HG03159 (cell line): ENCODE measurements at regions not wholly inside any gene's neighbourhood (a gene's known extent, or its start where the extent isn't known, plus 50 kb on each side); places are given as distances from the start of the nearest gene placed in this dataset.
A peak's percentile ranks its signal among the peaks of the same experiment; 100 is the strongest.

Experiments used
- ATAC-seq: cut with Tn5 transposase; IDR thresholded peaks from one replicate; pipeline ENCODE4 v1.9.1; 2021; ENCODE audit warnings: mild to moderate bottlenecking, moderate library complexity; ENCODE audit not compliant: unreplicated experiment

DNA sequence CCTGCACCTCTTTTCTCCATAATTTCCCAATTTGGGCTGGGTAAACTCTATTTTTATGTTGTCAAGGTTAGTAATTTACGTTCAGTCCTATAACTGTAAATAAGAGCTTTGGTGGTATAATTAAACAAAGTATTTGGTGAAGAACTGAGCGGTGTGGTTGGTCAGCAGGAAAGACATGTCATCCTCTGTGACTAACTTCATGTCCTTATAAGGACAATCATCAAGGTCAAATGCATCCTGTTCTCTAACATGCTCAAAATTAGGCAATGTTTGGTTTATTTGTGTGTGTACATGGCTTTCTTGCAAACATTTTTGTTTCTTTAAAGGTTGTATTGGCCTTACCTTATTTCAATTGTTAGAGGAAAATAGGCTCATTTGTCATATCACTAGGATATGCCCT is 121.5 kb upstream of the NABP1 start:
- no peak for ATAC-seq

DNA sequence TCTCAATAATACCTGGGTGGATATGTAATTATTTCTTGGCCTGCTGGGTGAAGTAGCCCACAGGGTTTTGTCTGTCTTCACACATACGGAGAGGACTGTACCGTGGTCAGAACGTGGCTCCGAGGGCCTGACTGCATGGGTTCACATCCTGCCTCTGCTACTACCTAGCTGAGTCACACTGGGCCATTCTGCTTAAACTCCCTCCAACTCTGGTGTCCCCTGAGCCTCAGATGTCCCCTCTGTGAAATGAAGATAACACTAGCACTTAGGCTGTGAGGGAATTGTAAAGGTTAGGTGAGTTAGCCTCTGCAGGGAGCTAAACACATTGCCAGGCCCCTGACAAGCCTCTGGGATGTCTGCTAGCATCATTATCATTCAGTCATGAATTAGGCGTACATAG is 120.1 kb upstream of the NABP1 start:
- no peak for ATAC-seq

DNA sequence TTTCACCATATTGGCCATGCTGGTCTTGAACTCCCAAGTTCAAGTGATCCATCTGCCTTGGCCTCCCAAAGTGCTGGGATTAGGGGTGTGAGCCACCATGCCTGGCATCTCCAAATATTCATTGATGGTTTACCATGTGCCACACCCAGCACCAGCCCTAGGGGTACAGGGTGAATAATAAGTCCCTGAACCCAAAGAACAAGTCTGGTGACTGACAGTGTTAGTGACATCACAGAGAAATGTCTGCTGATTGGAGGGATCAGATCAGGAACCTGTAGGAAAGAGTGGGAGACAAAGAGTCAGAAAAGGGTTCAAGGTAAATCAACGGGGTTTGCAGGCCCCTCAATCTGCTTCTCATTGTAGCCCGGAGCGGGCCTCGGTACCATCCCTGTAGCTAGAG is 118.4 kb upstream of the NABP1 start:
- no peak for ATAC-seq

DNA sequence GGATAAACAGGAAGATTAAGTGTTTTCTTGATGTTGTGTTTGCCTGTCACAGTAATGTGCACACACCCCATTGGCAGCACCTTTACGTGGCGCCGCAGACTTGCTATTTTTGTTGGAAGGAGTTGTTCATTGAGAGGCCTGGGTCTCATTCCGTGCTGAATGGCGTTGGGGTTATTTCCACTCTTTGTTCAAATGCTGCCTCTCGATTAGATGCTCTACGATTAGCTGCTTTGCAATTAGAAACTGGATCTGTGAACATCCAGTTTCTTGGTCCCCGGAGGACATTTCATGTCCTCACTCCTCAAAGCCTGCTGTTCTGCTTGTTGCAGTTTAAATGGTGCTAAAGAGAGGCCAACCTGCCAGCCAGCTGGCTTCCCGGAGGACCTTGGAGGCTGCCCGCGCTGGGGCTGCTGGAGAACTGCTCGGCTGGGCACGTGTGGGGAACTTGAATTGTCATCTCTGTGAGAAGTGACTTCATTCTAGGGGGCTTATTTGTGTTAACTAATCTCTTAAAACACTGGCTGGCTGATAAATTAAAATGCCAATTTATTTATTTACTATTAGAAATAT is 117.4 kb upstream of the NABP1 start:
- no peak for ATAC-seq

DNA sequence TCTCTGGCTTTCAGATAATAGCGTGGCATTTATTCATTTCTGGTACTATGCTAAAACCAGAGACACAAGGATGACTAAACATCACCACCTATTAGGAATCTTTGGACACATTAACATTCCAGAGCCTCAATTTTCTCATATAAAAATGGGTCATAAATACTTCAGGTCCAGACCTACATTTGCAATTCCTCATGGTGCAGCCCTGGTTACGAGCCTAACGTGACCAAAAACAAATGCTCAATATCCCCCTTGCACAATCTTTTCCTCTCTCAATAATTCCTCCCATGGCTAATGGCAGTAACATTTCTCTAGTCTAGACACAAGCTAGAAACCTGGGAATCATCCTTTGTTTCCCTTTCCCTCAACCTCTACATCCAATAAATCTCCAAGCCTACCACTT is 112.8 kb upstream of the NABP1 start:
- ATAC-seq, result no peak

DNA sequence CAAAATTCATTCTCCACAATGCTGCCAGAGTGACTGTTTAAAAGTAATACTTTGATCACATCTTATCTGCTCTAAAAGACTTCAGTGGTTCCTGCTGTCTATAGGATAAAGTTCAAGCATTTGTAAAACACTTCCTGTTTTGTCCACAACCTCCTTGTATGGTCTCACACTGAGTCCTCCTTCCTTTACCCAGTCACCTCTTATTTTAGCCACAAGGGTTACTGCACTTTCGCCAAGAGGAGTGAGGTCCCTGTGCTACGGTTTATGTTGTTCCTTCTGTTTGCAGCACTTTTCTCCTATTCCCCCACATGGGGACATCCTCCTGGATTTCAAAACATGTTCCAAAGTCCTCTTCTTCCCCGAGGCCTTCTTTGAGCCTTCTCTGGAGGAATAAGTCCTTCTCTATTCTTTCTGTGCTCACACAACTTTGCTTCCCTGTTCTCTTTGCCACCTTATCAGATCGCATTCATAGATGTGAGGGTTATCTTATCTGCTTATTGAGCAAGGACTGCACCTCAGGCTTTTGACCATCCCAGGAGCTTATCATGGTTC is 112.2 kb upstream of the NABP1 start:
- peak; percentile 76 for ATAC-seq

DNA sequence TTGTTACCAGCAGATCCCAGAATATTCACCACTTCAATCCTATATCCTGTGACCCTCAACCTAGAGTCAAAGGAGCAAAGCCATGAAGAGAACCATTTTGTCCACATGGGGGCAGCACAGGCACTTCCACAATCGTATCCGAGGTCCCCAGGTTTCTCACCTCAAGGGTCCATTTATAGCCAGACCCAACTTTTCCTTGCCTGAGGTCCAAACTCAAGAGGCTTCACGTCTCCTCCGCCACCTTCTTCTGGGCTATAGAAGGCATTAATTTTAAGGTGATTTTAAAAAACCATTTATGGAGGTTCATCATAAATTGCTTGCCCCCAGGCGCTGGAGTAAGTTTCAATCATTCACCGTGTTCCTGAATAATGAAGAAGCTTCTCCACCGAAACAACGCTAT is 111.6 kb upstream of the NABP1 start:
- ATAC-seq, result peak; percentile 69

DNA sequence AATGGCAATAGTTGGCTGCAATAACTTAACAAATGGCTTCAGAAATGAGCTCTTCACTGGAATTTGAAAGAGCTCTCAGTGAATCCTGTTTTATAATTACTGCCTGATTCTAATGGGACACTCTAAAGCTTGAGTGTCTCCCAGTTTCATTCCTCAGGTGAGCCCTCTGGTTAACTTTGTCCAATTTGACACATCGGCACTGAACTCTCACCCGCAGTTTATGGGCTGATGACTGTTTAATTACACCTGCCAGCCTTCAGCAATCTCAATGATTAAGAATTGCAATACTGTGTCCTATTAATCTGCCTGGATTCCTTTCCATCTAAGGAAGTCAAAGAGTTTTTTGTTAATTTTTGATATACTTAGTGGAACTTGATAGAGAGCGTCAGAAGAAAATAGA is 110.7 kb upstream of the NABP1 start:
- ATAC-seq, result no peak

DNA sequence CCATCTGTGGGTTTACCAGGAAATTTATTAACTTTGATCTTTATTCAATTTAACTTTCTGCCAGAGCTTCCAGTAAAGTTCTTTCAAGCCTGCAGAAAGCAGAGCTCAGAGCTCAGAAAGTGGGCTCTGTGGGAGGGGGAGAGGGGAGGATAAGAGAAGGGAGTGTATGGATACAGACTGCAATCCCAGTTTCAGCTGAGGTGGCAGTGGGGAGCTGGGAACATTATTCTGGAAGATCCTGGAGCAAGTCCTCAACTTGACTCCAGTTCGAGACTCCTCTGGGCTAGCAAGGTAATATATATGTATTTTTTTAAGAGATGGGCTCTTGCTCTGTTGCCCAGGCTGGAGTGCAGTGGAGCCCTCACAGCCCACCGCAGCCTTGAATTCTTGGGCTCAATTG is 108.9 kb upstream of the NABP1 start:
- ATAC-seq, result no peak

DNA sequence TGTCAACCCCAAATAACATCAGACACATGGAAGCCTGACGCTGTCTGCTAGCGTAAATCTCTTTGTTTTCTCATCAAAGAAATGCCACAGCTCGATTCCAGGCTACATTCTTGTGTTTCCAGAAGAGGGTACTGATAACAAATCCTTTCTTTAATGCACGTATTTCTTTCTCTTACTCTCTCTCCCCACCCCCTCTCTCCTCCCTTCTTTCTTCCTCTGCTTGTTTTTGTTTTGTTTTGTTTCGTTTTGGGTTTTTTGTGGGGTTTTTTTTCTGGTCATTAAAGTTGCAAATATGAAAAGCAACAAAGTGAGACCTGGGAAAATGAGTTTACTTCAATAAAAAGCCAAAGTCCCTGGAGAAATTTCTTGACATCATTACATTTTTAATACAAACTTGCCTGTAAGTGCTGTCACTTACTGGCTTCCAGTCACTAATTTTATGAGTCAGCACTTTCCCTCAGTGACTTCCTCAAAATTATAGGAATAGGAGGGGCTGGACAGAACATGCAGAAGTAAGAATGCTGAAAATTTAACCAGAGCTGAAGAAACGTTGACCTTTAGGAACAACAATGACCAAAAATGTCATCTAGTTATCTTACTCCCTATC is 106.7 kb upstream of the NABP1 start:
- ATAC-seq, result no peak

DNA sequence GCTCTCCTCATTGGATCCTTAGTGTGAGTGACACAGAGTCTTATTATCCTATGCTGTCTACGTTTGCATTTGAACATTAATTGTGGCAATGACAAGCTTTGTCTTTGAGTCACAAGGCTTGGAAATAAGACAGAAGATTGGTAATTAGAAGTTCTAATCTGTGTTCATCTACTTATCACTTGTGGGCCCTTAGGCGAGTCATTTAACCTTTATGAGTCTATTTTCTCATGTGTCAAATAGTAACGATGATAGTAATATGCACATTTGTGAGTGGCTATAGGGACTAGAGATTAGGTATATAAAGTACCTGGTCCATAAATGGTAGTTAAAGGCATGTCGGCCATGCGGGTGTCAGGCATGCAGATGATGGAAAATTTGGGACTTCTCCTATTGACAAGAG is 105.6 kb upstream of the NABP1 start:
- no peak for ATAC-seq

DNA sequence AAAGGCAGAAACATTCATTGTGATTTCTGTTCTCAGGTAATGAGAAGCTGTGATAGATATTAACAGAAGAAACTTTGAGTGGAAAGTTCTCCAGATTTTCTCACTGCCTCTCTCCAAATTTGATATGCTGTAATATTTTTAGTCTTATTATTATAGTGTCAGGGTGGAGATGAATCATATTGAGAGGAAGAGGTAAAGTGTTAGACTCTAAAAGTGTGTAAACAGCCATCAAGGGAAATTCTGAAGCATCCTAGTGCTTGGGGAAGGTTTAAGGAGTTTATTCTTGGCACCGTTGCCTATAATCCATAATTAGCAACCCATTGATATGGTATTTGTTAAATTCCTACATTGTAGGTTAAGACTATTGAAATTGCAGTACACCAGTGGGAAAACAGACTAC is 104.7 kb upstream of the NABP1 start:
- no peak for ATAC-seq

DNA sequence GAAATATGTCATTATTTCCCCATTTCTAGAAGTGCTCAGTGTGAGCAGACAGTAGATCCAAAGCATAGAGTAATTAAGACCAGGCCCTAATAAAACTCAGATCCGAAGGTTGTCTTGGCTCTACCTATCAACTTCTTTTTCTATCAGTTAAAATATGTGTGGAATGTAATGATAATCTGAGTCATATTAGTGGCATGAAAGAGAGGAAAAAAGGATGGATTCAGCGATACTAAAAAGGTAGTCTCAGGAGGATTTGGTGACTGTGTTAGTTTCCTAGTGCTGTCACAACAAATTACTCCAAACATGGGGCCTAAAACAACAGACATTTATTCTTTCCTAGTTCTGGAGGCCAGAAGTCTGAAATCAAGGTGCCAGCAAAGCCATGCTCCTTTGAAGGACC is 103.7 kb upstream of the NABP1 start:
- no peak for ATAC-seq

DNA sequence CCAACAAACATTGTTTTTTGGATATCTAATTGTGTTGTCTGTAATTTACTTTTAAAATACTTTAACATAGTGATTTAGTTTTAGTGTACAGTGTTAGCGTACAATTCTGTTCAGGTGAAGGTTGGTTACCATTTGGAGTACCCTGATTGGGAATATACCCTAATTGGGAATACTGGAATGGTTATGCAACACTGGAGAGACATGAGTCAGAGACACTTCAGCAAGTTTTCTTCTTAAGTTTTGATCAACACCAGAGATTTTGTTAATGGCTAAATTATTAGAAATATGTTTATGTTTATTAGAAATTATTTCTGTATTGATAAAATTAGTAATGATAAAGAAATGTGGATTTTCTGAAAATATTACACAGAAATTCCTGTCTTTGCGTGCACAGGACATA is 100.3 kb upstream of the NABP1 start:
- ATAC-seq, result no peak

DNA sequence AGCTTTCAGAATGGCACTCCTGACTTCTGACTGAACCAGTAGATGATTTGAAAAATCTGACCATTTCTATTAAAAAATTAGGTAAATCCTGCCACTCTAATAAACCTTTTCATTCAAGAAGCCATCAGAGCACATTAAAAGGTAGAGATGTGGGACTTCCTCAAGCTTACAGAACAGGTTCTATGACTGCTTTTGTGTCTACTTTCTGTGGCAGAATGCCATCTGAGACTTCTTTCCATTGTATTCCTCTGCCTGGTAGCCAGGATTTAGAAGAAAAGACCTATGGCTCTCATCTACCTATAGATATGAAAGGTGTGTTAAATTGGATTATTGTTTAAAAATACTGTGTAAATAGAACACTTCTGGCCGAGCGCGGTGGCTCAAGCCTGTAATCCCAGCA is 99.9 kb upstream of the NABP1 start:
- no peak for ATAC-seq

DNA sequence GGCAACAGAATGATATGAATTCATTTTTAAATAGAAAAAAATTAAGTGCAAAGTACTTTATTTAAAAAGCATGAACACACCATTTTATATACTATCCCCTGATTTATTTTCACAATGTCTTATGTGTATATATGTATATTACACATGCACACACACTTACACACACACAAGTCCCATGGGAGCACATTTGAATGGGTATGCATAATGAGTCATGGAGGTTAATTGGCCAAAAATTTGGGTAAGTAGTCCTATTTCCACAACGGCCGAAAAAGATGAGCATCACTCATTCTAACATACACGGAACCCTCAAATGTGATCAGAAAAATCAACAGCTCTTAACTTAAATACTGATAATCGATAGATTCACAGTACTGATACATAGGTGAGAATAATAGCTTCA is 97.4 kb upstream of the NABP1 start:
- no peak for ATAC-seq

DNA sequence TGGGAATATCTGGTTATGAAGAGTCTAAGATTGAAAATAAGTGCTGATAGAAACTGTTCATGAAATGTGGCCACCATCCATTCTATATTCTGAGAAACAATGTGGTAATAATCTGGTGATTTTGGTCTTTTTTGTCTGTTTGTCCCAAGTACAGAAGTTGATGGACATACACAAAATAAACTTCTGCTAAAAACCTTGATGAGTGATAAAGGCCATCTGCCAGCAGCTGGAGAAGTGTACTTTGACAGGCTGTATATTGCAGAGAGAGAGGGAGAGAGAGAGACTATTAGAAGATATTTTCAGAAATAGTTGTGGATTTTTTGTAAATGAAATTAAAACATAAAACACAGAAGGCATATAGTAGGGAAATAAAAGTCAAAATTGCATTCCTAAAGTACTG is 96.9 kb upstream of the NABP1 start:
- no peak for ATAC-seq

DNA sequence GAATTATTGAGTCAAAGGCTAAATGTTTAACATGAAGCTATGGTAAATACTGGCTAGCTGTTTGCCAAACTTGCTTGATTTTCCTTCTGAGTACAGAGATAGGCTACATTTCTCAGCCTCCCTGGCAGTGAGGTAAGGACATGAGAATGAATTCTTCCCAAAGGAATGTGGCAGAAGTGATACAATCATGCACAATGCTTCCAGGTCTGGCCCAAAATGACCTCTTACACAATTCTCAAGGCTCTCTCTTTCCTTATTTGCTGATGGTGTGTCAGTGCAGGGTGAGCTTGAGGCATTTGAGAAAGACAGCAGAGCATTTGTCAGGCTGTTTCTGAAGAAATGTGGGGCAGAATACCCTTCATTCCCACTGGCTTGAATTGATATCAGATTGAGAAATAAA is 95.6 kb upstream of the NABP1 start:
- ATAC-seq, result no peak

DNA sequence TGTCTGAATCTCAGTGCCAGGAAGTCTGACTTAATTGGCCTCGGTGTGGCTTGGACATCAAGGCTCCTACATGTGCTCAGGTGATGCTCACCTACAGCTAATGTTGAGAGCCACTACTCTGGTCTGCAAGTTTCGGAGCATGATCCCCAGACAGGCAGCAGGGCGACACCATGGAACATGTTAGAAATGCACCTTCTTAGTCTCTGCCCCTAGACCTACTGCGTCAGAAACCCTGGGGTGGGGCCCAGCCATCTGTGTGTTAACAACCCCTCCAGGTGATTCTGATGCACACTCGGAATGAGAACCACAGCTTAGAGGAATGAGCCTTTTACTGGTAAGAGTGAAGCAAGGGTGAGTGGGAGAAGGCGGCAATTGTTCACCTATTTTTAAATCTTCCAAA is 86.9 kb upstream of the NABP1 start:
- ATAC-seq, result no peak

DNA sequence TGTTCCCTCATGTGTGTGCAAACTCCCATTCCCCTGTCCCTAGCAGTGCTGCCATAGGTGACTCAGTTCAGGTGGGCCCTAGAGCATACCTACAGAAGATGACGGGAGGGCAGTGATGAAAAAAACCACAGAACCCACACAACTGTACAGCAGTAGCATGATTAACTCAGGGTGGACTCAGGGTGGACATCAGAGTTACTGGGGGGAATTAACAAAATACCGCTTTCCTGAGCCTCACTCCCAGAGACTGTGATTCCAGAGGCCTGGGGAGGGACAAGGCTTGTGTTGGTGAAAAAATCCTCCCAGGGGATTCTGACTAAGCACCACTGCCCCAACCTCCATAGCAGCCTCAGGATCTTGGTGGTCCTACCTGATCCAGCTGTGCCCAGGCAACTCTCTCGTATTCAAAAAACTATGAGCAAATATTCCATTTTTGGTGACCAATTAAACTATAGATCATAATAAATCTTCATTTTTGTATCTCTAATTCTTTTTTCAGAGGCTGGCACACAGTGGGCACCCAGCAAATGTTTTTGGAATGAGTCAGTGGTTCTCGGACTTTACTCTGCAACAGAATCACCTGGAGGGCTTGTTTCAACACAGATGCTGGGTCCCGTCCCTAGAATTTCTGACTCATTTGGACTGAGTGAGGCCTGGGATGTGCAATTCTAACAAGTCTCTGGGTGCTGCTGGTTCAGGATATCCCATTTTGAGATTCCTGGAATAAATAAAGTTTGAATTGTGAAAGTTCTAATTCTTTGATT is 84.1 kb upstream of the NABP1 start:
- no peak for ATAC-seq

DNA sequence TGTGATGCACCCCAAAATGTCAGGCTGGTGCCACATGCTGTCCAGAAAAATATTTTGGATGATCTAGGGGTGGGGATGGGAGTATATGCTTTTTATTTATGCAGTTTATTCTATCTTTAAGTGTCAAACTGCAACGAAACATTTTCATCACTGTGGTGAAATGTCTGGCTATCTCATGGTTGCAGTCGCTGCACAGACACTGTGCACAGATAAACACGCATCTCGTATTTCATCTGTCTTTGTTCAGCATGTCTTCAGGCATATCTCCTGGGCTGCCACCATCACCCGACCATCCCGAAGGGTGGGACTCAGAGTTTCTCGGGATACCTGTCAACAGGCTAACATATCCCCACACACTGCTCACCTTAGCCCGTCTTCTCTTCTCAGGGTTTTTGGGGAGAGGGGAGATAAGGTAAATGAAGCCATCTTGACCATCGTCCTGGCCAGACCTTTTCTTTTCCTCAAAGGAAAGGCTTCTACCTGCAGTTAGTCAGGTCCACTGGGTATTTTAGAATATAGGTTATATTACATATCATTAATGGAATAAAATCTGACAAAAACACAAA is 80.7 kb upstream of the NABP1 start:
- no peak for ATAC-seq

DNA sequence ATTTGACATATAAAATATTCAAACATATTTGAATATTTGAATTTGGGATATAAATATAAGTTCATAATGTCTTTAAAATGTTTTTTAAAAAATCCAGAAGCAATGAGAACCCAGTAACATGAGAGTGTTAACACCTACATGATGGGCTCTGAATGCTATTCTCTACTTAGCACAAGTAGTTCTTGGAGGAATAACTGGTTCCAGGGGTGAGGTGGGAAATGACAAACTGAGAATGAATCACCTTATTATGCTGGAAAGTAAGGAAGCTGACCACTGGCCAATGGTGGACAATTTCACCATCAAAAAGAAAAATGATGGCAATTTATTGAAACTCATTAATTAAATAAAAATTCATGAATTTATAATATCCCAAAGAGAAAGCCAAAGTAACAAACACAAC is 79.6 kb upstream of the NABP1 start:
- no peak for ATAC-seq
